ENCODE measurements at regions not wholly inside any gene's neighbourhood (a gene's known extent, or its start where the extent isn't known, plus 50 kb on each side); places are given as distances from the start of the nearest gene placed in this dataset.

DNA sequence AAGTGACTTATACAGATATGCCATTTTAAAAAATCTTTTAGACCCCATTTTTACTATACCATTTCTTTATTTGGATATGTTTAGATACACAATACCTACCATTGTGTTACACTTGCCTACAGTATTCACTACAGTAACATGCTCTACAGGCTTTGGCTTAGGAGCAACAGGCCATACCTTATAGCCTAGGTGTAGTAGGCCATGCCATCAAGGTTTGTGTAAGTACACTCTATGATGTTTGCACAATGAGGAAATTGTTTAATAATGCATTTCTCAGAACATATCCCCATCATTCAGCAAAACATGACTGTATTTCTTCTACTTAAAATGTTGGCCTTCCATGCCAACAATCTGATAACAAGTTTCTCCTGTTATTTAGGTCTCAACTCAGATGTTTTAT, 1559.5 kb upstream of the TENM4 start:
- DNase-seq (ENCODE audit: low spot score, unreplicated experiment), result no peak
- H3K9me3 Mint-ChIP-seq (ENCODE audit: low read depth), result no peaks in the 10 kb centered on the region
- TF ChIP-seq, protein P1, sequence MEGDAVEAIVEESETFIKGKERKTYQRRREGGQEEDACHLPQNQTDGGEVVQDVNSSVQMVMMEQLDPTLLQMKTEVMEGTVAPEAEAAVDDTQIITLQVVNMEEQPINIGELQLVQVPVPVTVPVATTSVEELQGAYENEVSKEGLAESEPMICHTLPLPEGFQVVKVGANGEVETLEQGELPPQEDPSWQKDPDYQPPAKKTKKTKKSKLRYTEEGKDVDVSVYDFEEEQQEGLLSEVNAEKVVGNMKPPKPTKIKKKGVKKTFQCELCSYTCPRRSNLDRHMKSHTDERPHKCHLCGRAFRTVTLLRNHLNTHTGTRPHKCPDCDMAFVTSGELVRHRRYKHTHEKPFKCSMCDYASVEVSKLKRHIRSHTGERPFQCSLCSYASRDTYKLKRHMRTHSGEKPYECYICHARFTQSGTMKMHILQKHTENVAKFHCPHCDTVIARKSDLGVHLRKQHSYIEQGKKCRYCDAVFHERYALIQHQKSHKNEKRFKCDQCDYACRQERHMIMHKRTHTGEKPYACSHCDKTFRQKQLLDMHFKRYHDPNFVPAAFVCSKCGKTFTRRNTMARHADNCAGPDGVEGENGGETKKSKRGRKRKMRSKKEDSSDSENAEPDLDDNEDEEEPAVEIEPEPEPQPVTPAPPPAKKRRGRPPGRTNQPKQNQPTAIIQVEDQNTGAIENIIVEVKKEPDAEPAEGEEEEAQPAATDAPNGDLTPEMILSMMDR (IDR thresholded peaks at IDR 0.05; ENCODE audit: unreplicated experiment), result no peak
- H3K4me3 Mint-ChIP-seq (ENCODE audit: low read depth), result no peak overlapping the region
- no peaks in the 10 kb centered on the region for H3K36me3 Mint-ChIP-seq (ENCODE audit: insufficient read depth)
- H3K27ac Mint-ChIP-seq, result no peak overlapping the region
- H3K4me1 Mint-ChIP-seq (ENCODE audit: low read depth), result no peaks in the 10 kb centered on the region
- H3K27me3 Mint-ChIP-seq, result no peaks in the 10 kb centered on the region

DNA sequence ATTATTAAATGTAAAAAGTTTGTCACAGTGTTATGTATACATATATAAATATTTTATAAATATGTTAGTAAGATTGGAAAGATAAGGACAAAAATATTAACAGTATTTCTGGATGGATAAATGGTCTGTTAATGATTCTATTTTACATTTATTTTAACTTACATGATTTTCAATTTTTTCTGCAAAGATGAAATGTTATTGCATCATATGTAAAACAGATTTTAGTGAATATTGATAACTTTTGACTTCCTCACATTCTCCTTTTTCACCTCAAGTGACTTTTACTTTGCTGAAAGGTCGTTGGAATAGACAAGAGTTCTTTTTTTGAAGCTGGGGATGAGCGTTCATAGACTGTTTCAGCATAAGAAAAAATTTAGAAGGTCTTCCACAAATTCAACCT, 1554.7 kb upstream of the TENM4 start:
- H3K9me3 Mint-ChIP-seq (ENCODE audit: low read depth), result no peaks in the 10 kb centered on the region
- no peak for DNase-seq (ENCODE audit: low spot score, unreplicated experiment)
- no peaks in the 10 kb centered on the region for H3K27me3 Mint-ChIP-seq
- TF ChIP-seq, protein P1 (IDR thresholded peaks at IDR 0.05; ENCODE audit: unreplicated experiment), result no peak
- H3K4me1 Mint-ChIP-seq (ENCODE audit: low read depth), result no peaks in the 10 kb centered on the region
- H3K36me3 Mint-ChIP-seq (ENCODE audit: insufficient read depth), result no peaks in the 10 kb centered on the region
- H3K27ac Mint-ChIP-seq, result no peak overlapping the region
- no peak overlapping the region for H3K4me3 Mint-ChIP-seq (ENCODE audit: low read depth)

DNA sequence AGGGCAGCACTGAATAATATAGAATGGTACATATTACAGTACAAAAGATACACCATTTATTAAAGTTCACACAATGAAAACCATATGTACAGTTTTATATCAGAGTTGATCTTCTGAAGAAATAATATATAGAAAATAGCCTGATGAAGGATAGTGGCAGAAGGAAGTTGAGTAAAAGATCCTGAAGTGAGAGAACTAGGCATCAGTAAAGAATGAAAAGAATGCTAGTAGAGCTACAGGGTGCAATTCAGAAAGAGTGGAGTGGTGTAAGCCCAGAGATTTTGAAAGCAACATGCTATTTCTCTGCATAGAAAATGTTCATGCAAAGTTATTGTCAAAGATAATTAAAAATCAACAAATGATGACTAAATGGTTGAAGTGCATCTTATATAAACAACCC, 1552.7 kb upstream of the TENM4 start:
- Mint-ChIP-seq H3K4me1 (ENCODE audit: low read depth) (no peaks in the 10 kb centered on the region), H3K27ac (no peak overlapping the region), H3K27me3 (no peaks in the 10 kb centered on the region), H3K36me3 (ENCODE audit: insufficient read depth) (no peaks in the 10 kb centered on the region), H3K9me3 (ENCODE audit: low read depth) (no peaks in the 10 kb centered on the region), H3K4me3 (ENCODE audit: low read depth) (no peak overlapping the region)
- TF ChIP-seq, protein P1 (IDR thresholded peaks at IDR 0.05; ENCODE audit: unreplicated experiment), result no peak
- no peak for DNase-seq (ENCODE audit: low spot score, unreplicated experiment)

DNA sequence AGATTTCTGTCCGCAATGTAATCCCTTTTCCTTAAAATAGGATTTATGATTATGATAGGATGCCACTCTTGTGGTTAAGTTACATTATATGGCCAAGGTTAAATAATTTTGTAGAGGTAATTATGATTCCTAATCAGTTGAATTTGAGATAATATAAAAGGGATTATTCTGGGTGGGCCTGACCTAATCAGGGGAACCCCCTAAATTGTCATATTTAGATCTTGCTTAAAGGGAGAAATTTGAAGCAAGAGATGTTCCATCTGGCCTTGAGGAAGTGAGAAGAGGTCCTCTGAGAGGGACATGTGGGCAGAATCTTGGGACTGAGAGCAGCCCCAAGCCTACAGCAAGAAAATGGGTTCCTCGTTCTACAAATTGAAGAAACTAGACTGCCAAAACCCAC, 1550.1 kb upstream of the TENM4 start:
- no peak for DNase-seq (ENCODE audit: low spot score, unreplicated experiment)
- no peaks in the 10 kb centered on the region for H3K4me1 Mint-ChIP-seq (ENCODE audit: low read depth)
- H3K36me3 Mint-ChIP-seq (ENCODE audit: insufficient read depth), result no peaks in the 10 kb centered on the region
- no peak overlapping the region for H3K4me3 Mint-ChIP-seq (ENCODE audit: low read depth)
- TF ChIP-seq, protein P1 (IDR thresholded peaks at IDR 0.05; ENCODE audit: unreplicated experiment), result no peak
- H3K27ac Mint-ChIP-seq, result no peak overlapping the region
- H3K9me3 Mint-ChIP-seq (ENCODE audit: low read depth), result no peaks in the 10 kb centered on the region
- H3K27me3 Mint-ChIP-seq, result no peaks in the 10 kb centered on the region

DNA sequence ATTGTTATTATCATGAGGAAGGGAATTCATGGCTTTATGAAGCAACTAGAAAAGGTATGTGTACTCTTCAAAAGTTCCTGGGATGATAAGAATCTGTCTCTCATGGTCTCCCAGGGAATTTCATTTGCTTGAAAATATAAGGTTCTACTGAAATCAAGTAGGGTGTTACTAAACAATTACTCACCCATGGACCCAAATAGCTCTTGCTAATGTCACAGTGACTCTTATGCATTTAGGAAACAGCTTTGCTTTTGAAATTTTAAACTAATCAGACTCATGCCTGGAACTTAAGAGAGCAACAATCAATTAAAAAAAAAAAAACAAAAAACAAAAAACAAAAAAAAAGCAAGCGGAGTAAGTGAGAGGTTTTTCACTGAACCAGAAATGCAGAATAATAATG, 1546.3 kb upstream of the TENM4 start:
- no peaks in the 10 kb centered on the region for H3K27me3 Mint-ChIP-seq
- no peaks in the 10 kb centered on the region for H3K36me3 Mint-ChIP-seq (ENCODE audit: insufficient read depth)
- DNase-seq (ENCODE audit: low spot score, unreplicated experiment), result no peak
- H3K27ac Mint-ChIP-seq, result no peak overlapping the region
- TF ChIP-seq, protein P1 (IDR thresholded peaks at IDR 0.05; ENCODE audit: unreplicated experiment), result no peak
- no peak overlapping the region for H3K4me3 Mint-ChIP-seq (ENCODE audit: low read depth)
- H3K9me3 Mint-ChIP-seq (ENCODE audit: low read depth), result no peaks in the 10 kb centered on the region
- H3K4me1 Mint-ChIP-seq (ENCODE audit: low read depth), result peaks cover 2% of the 10 kb centered on the region

Measured in progenitor cell of endocrine pancreas (in vitro differentiated cells).